ENCODE measurements at regions not wholly inside any gene's neighbourhood (a gene's known extent, or its start where the extent isn't known, plus 50 kb on each side); places are given as distances from the start of the nearest gene placed in this dataset.

DNA sequence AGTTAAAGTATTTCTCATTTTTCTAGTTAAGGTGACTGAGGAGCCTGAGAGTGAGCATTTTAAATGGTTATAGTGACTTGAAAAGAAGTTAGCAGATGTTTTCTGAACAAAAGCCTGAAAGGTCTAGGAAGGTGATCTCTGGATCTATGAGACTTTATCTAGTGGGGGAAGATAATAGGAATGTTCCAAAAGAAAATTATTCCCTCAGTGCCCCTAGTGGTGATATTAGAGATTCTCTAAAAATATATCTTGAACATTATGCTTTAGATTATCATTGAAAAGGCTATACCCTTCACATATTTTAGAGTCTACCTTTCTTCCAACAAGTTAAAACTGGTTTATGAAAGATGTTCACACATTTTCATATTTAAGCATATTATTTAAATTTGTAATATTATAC lies 69.0 kb upstream of the SPANXN1 start:
- H3K4me3 ChIP-seq (ENCODE audit: low read depth, low read length), result no peak overlapping the region
- TF ChIP-seq, protein P1, sequence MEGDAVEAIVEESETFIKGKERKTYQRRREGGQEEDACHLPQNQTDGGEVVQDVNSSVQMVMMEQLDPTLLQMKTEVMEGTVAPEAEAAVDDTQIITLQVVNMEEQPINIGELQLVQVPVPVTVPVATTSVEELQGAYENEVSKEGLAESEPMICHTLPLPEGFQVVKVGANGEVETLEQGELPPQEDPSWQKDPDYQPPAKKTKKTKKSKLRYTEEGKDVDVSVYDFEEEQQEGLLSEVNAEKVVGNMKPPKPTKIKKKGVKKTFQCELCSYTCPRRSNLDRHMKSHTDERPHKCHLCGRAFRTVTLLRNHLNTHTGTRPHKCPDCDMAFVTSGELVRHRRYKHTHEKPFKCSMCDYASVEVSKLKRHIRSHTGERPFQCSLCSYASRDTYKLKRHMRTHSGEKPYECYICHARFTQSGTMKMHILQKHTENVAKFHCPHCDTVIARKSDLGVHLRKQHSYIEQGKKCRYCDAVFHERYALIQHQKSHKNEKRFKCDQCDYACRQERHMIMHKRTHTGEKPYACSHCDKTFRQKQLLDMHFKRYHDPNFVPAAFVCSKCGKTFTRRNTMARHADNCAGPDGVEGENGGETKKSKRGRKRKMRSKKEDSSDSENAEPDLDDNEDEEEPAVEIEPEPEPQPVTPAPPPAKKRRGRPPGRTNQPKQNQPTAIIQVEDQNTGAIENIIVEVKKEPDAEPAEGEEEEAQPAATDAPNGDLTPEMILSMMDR (IDR thresholded peaks at IDR 0.05; ENCODE audit: control insufficient read depth, extremely low read depth, insufficient read depth), result no peak
- DNase-seq (ENCODE audit: low read depth), result no peak

DNA sequence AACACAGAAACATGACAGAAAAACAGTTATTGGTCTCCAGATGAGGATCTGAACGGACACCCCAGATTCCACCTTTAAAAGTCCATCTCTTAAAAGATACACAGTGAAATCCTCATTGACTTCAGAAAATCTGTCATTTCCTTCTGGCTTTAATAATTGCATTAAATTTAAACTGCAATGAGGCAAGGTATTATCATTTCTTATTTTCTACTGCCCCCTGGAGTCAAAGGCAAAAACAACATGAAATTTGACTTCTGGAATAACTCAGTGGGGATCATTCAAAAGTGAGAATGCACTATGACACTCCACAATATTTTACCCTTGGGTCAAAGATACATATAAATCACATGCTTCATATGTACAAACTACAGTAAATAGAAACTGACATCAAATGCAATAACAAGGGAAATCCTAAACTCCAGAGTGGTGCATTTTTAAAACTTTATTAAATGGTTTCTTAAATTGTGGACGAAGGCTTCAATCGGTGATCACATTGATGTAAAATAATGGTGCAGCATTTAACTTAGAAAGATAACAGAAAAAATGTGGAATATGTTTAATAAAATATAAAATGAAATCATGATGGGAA lies 56.4 kb upstream of the SPANXN1 start:
- TF ChIP-seq, protein P1 (IDR thresholded peaks at IDR 0.05; ENCODE audit: control insufficient read depth, extremely low read depth, insufficient read depth), result peak; percentile 31

More for the DNA sequence above, 56.4 kb upstream of the SPANXN1 start:
- no peak for DNase-seq (ENCODE audit: low read depth)
- H3K4me3 ChIP-seq (ENCODE audit: low read depth, low read length), result no peak overlapping the region

All from LNCaP clone FGC (cell line).